HG03139 (cell line): ENCODE measurements at regions not wholly inside any gene's neighbourhood (a gene's known extent, or its start where the extent isn't known, plus 50 kb on each side); places are given as distances from the start of the nearest gene placed in this dataset.

Experiments used
- ATAC-seq: cut with Tn5 transposase; IDR thresholded peaks from one replicate; pipeline ENCODE4 v1.9.1; 2021; ENCODE audit not compliant: unreplicated experiment

DNA sequence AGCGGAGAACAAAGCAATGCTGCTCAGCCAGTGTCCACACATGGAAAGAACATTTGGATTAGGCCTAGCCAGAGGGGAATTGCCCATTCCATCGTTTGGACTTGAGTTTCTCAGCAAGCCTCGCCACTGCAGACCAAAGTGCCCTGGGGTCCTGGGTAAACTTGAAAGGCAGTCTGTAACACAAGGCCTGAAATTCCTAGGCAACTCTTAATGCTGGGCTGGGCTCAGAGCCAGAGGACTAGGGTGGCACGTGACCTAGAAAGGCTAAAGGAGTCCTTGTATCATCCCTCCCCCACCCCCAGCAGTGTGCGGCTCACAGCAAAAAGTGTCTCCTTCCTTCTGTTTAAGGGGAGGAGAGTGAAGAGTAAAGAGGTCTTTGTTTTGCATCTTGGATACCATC is 210.4 kb upstream of the ARX start:
- ATAC-seq: no peak

- ATAC-seq: no peak
Measured at GRCh38 chrX:25219480-25219879, 203.7 kb upstream of the ARX start.

DNA sequence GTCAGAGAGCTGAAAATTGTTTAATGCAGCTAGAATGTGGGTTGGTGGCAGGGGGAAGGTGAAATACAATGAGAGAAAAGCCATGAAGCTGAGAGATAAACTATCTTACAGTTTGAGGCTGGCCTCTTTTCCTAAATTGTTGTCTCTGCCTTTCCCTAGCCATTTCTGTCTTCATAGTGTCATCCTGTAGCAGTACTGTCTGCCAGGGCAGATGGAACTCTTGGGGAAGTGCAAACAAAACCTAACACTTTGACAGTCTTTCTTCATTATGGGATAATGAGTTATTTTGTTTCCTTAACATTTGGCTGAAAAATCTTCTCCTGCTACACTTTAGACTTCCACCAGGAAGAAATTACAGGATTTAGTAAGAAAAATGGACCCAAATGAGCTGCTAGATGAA is 197.8 kb upstream of the ARX start:
- no peak for ATAC-seq

DNA sequence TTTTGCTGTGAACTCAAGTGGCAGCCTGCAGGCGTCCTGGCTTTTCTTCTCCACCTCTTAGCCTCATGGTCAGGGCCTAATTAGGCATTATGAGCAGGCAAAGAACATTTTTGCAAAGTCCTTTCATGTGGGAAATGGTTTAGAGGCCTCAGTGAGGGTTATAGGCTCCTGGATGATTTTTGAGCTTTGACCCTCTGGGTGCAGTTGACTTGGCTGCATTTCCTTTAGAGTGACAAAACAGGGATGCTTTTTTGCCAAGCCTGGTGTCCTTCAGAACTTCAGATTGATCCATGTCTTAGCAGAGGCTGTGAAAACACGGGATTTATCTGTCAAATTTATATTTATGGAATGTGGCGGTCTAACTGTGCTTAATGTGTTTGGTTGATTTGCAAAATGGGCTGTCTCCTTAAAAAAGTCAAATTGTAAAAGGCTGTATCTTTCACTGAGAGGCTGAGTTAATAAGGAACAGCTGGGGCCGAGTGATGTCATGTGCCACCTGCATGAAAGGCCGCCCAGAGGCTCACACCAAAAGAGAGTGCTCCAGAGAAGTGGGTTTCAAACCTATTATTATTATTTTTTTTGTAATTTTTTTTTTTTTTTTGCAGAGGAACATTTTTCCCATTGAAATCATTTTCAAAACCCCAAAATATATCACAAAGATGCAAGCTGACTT is 192.2 kb upstream of the ARX start:
- no peak for ATAC-seq

DNA sequence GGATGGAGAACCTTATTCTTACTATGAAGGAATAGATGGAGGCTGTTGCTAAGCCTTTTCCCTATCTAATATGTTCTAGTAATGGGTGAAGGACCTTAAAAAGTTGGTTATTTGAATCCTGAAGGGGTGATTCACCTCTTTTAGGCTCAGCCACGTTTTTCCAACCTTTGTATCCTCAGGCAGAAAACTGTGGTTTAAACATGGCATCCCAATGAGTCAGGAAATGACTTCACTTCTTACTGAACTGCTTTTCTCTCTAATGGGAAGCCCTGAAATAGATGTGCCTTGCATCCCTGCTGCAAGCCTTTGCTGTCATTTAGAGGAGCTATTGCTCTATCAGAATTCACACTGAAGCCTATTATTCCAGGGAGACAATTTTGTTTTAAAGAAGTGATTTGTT is 191.0 kb upstream of the ARX start:
- ATAC-seq: no peak

- ATAC-seq: no peak
Measured at GRCh38 chrX:25204182-25204581, 188.4 kb upstream of the ARX start.

- ATAC-seq: no peak
Measured at GRCh38 chrX:25202827-25203226, 187.1 kb upstream of the ARX start.

- ATAC-seq: no peak
Measured at GRCh38 chrX:25198891-25199290, 183.1 kb upstream of the ARX start.

DNA sequence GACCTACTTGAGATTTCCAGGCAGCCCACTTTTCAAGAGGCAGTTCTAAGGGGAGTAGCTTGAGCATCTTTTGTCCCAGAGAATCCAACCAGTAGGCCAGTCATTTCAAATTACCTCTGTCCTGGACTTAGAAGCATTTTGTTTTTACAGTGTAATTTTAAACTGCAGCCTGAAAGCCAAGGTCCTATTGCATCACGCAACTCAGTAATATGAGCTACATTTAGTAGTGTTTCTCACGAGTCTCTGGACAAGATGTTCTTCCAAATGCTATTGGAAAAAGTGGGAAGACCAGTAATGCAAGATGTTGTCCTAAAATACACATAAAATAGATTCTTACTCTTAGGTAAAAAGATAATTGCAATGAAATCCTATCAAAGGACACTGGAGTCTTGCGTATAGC is 182.5 kb upstream of the ARX start:
- ATAC-seq: no peak

GRCh38 chrX:25196221-25196620 is 180.5 kb upstream of the ARX start:
- no peak for ATAC-seq

DNA sequence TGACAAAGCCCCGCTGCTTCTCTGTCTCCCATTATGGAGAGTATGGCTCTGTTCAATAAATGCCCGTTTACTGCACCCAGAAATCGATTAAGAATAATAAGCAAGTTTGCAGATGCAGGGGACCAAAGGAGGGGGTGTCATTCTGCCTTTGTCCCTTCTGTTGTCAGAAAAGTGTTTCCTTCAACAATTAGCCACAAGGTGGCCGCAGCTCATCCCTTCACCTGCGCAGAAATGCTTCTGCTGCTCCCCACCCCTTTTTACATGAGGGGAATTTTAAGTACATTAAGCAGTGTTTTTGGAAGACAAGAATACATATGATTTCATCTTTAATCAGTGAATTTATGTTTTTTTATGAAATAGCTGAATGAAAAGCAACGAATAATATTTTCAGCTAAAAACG is 175.6 kb upstream of the ARX start:
- no peak for ATAC-seq

DNA sequence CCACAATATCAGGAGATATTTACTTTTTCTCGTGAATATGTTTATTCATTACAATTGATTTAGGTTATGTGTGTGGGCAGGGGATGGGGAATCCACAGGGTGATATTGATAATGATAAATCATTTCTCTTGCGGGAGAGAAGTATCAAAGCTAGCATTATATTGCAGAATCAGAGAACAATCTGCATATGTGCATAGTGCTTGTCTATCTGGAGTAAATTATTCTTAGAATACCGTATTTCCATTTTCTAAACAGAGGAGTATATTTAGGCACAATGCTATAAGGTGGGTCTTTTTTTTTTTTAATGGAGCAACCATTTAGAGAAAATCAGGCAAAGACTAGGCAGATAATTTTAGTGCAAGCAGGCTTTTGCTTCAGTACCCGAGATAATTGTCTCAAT is 166.0 kb upstream of the ARX start:
- ATAC-seq: no peak

GRCh38 chrX:25180242-25180641 is 164.5 kb upstream of the ARX start:
- ATAC-seq: no peak

- ATAC-seq: no peak
Measured at GRCh38 chrX:25178555-25178954, 162.8 kb upstream of the ARX start.

- no peak for ATAC-seq
Measured at GRCh38 chrX:25175743-25176142, 160.0 kb upstream of the ARX start.

DNA sequence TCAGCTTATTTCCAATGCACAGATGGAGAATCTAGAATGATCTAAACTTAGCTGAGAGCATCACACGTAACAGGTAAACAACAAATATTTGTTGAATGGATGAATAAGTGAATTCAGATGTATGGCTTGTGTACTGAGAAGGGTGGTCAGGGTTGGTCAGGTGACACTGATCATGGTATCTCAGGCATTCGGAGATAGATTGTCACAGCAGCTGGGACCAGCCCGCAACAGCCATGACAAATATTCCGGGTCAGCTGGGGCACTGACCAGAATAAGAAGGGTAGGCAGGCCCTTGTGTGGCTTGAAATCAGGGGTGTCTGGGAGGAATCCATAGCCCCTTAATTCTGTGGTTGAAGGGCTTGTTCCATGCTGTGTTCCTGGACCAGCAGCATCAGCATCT is 159.4 kb upstream of the ARX start:
- no peak for ATAC-seq

DNA sequence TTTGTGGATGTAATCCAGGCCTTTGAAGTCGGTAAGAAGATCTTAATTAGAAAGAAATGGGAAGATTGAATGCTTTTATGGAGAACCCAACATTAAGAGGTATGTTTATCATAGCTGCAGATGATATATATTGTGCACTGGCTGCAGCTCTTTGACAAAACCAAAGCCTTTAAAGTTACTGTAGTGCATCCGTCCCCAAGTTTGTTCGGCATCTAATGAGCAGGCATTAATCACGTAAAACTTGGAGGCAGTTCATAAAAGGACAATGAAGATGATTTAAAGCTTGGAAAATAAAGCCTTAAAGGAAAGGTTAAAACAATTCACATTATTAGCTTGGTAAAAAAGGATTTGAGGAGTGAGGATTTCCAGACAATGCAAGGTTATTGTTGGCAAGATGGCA is 150.8 kb upstream of the ARX start:
- ATAC-seq: no peak

DNA sequence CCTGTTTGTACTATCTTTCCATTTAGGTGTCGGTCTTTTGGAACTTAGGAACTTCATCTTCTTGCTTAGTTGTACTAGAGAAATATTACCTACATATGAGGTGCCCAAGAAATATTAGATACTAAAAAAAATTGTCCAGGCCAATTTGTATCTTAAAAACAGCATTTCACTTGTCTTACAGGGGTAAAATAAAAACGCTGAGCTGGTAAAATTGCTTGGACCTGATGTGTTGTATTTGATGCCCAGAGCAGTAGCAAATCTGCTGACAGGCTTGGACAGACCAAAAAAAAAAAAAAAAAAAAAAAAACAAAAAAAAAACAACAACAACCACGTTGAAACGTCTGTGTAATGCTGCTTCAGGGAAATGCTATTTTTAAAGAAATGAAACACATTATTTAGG is 150.4 kb upstream of the ARX start:
- ATAC-seq: no peak

DNA sequence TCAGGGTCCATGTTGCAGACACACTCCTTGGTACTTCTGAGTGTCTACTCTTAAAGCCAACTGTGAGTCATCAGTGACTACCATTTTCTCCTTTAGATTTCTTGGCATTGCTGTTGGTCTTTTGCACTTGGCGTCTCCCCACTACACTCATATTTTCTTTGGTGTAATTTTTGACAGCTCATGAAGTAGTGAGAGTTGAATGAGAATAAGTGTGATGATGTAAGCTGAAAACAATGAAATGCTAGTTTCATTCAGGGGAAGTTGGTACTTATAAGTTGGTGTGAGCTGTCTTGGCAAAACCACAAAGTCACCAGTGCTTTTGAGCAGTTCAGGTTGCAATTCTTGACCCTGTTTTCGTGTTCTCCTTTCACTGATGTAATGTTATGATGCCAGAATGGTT is 142.9 kb upstream of the ARX start:
- no peak for ATAC-seq

- ATAC-seq: no peak
Measured at GRCh38 chrX:25156832-25157231, 141.1 kb upstream of the ARX start.

- ATAC-seq: no peak
Measured at GRCh38 chrX:25156323-25156722, 140.6 kb upstream of the ARX start.

DNA sequence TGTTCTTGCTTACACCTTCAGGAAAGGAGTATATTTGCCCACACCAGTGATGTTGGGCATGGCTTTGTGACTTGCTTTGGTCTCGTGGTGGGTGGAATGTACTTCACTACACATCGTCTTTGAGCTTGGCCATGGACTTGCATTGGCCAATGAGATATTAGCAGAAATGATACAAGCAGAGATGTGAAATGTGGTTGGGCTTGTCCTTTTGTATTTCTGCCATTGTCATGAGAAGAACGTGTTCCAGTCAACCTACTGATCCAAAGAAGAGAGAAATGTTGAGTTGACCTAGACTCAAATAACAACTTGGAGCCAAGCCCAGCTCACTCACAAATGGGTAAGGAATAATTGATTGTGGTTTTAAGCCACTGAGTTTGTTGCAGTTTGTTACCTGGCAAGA is 138.4 kb upstream of the ARX start:
- no peak for ATAC-seq

- no peak for ATAC-seq
Measured at GRCh38 chrX:25151749-25152148, 136.0 kb upstream of the ARX start.
